ENCODE measurements at regions not wholly inside any gene's neighbourhood (a gene's known extent, or its start where the extent isn't known, plus 50 kb on each side); places are given as distances from the start of the nearest gene placed in this dataset.

DNA sequence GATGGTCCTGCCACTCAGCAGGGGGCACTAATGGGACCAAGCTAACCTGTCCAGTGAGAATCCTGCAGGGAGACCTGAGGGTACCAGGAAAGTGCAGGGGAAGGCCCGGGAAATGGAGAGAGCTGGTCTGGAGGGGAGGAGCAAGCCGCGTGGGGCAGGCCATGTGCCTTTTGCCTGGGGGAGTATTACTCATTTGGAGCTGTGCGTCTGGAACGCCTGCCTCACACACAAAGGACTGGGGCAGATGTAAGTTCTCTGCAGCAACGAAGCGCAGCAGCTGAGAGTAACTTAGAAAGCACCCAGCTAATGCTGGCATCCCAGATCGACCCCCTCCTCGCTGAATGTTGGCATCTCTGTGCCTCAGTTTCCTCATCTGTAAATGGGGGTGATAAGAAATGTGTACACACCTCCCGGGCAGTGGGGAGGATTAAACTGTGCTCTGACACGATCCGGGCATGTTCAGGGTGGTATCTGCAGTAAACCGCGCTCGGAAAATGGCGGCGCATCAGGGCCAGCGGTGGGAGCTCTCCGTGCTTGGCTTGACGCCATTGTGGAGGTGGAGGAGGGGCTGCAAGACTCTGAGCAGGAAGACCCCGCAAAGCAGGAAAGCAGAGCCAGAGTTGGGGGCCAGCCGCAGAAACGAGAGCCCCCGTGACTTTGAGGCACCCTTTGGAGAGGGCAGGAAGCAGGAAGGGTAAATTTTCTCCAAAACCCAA is 212.5 kb downstream of the NPHP4 start:
- TF ChIP-seq, protein P1, sequence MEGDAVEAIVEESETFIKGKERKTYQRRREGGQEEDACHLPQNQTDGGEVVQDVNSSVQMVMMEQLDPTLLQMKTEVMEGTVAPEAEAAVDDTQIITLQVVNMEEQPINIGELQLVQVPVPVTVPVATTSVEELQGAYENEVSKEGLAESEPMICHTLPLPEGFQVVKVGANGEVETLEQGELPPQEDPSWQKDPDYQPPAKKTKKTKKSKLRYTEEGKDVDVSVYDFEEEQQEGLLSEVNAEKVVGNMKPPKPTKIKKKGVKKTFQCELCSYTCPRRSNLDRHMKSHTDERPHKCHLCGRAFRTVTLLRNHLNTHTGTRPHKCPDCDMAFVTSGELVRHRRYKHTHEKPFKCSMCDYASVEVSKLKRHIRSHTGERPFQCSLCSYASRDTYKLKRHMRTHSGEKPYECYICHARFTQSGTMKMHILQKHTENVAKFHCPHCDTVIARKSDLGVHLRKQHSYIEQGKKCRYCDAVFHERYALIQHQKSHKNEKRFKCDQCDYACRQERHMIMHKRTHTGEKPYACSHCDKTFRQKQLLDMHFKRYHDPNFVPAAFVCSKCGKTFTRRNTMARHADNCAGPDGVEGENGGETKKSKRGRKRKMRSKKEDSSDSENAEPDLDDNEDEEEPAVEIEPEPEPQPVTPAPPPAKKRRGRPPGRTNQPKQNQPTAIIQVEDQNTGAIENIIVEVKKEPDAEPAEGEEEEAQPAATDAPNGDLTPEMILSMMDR (IDR thresholded peaks at IDR 0.05) = no peak
- TF ChIP-seq EZH2 (IDR thresholded peaks at IDR 0.05) = no peak

All from neural progenitor cell (in vitro differentiated cells).